ENCODE measurements at regions not wholly inside any gene's neighbourhood (a gene's known extent, or its start where the extent isn't known, plus 50 kb on each side); places are given as distances from the start of the nearest gene placed in this dataset.
"Not testable (repeated sequence)": the region's sequence is repeated elsewhere in the genome, so short reads cannot be mapped to it uniquely, and the experiment has no call there.

DNA sequence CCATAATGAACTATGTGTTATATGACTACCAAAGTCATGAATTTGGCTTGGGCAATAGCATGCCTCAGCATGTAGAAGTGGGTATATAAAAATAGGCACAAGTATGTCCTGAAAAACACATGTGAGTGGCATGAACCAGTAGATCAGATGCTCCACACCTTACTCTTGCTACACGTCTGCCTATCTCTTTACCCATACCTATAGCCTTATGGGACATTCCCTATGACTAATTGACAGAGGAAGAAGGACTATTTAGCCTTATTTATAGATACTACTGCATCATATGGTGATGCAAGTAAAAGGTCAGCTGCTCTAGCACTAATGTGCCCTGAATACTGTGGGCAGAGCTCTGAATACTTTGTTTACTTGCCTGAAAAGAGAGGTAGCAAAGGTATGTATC lies 81.0 kb upstream of the ZPLD1 start:
- no peak for DNase-seq
- H3K4me2 ChIP-seq (ENCODE audit: low read depth, low read length): no peak overlapping the region
- no peak overlapping the region for H3K27ac ChIP-seq (ENCODE audit: low read length)
- H3K9me2 ChIP-seq (replicated peaks; ENCODE audit: insufficient read depth, low read length): no peaks in the 10 kb centered on the region
- no peak overlapping the region for H2AFZ ChIP-seq (ENCODE audit: low read length)
- no peaks in the 10 kb centered on the region for H3F3A ChIP-seq (ENCODE audit: insufficient read depth, low read length)
- H3K4me3 ChIP-seq (ENCODE audit: low read length): no peak overlapping the region
- H3K9me3 ChIP-seq (replicated peaks; ENCODE audit: insufficient read depth, low read length): no peaks in the 10 kb centered on the region
- no peaks in the 10 kb centered on the region for H3K36me3 ChIP-seq (replicated peaks; ENCODE audit: insufficient read depth, low read length)
- no peaks in the 10 kb centered on the region for H4K20me1 ChIP-seq (ENCODE audit: insufficient read depth, low read length)
- no peak overlapping the region for H3K9ac ChIP-seq (ENCODE audit: low read length)
- no peaks in the 10 kb centered on the region for H3K4me1 ChIP-seq (ENCODE audit: low read length)
- no peaks in the 10 kb centered on the region for H3K27me3 ChIP-seq (replicated peaks; ENCODE audit: insufficient read depth, low read length)
- TF ChIP-seq CTCF (IDR thresholded peaks at IDR 0.05; ENCODE audit: low read length) (no peak), EZH2phosphoT487 (IDR thresholded peaks at IDR 0.05; ENCODE audit: low read length) (no peak), EZH2 (optimal IDR thresholded peaks at IDR 0.05; ENCODE audit: low read depth, low read length) (no peak)
- H3K79me2 ChIP-seq (ENCODE audit: low read length): no peaks in the 10 kb centered on the region

GRCh38 chr3:102354818-102355515 lies 79.8 kb upstream of the ZPLD1 start:
- no peaks in the 10 kb centered on the region for H3K9me3 ChIP-seq (replicated peaks; ENCODE audit: insufficient read depth, low read length)
- TF ChIP-seq EZH2 (optimal IDR thresholded peaks at IDR 0.05; ENCODE audit: low read depth, low read length) (no peak), CTCF (IDR thresholded peaks at IDR 0.05; ENCODE audit: low read length) (no peak), EZH2phosphoT487 (IDR thresholded peaks at IDR 0.05; ENCODE audit: low read length) (no peak)
- no peak overlapping the region for H3K27ac ChIP-seq (ENCODE audit: low read length)
- no peaks in the 10 kb centered on the region for H3K9me2 ChIP-seq (replicated peaks; ENCODE audit: insufficient read depth, low read length)
- no peaks in the 10 kb centered on the region for H3K36me3 ChIP-seq (replicated peaks; ENCODE audit: insufficient read depth, low read length)
- no peak overlapping the region for H3K4me2 ChIP-seq (ENCODE audit: low read depth, low read length)
- no peak overlapping the region for H2AFZ ChIP-seq (ENCODE audit: low read length)
- H3K27me3 ChIP-seq (replicated peaks; ENCODE audit: insufficient read depth, low read length): no peaks in the 10 kb centered on the region
- no peak overlapping the region for H3K4me3 ChIP-seq (ENCODE audit: low read length)
- no peak for DNase-seq
- H3K79me2 ChIP-seq (ENCODE audit: low read length): no peaks in the 10 kb centered on the region
- H4K20me1 ChIP-seq (ENCODE audit: insufficient read depth, low read length): no peaks in the 10 kb centered on the region
- H3K9ac ChIP-seq (ENCODE audit: low read length): no peak overlapping the region
- H3F3A ChIP-seq (ENCODE audit: insufficient read depth, low read length): no peaks in the 10 kb centered on the region
- H3K4me1 ChIP-seq (ENCODE audit: low read length): no peaks in the 10 kb centered on the region

DNA sequence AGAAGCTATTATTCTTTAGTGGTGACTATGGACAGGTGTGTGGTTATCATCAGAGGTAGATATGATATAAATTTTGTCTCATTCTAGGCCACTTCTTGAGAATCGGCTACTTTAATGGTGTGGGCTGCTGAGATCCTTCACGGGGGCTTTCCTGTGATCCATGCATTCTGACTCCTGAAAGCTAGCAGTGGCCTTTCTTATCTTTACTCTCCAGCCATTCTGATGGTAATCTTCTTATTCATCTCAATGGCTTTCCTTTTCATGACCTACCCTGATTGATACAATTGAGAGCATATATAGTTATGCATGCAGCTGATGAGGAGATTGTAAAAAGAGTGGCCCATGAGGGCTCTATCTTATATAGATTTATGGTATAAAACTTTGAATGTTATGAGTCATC lies 78.3 kb upstream of the ZPLD1 start:
- no peak overlapping the region for H3K4me3 ChIP-seq (ENCODE audit: low read length)
- no peaks in the 10 kb centered on the region for H3F3A ChIP-seq (ENCODE audit: insufficient read depth, low read length)
- no peak overlapping the region for H3K4me2 ChIP-seq (ENCODE audit: low read depth, low read length)
- H3K4me1 ChIP-seq (ENCODE audit: low read length): no peaks in the 10 kb centered on the region
- H3K27ac ChIP-seq (ENCODE audit: low read length): no peak overlapping the region
- H3K79me2 ChIP-seq (ENCODE audit: low read length): no peaks in the 10 kb centered on the region
- H2AFZ ChIP-seq (ENCODE audit: low read length): no peak overlapping the region
- no peaks in the 10 kb centered on the region for H3K27me3 ChIP-seq (replicated peaks; ENCODE audit: insufficient read depth, low read length)
- H4K20me1 ChIP-seq (ENCODE audit: insufficient read depth, low read length): no peaks in the 10 kb centered on the region
- no peak for TF ChIP-seq EZH2phosphoT487 (IDR thresholded peaks at IDR 0.05; ENCODE audit: low read length)
- no peaks in the 10 kb centered on the region for H3K36me3 ChIP-seq (replicated peaks; ENCODE audit: insufficient read depth, low read length)
- H3K9me3 ChIP-seq (replicated peaks; ENCODE audit: insufficient read depth, low read length): no peaks in the 10 kb centered on the region
- no peak for DNase-seq
- no peaks in the 10 kb centered on the region for H3K9me2 ChIP-seq (replicated peaks; ENCODE audit: insufficient read depth, low read length)
- no peak overlapping the region for H3K9ac ChIP-seq (ENCODE audit: low read length)

GRCh38 chr3:102357313-102357712 lies 77.5 kb upstream of the ZPLD1 start:
- H3K27me3 ChIP-seq (replicated peaks; ENCODE audit: insufficient read depth, low read length); H3K4me2 ChIP-seq (ENCODE audit: low read depth, low read length); H3K9ac ChIP-seq (ENCODE audit: low read length); H3K36me3 ChIP-seq (replicated peaks; ENCODE audit: insufficient read depth, low read length); H3K79me2 ChIP-seq (ENCODE audit: low read length); H3K9me2 ChIP-seq (replicated peaks; ENCODE audit: insufficient read depth, low read length); DNase-seq; H4K20me1 ChIP-seq (ENCODE audit: insufficient read depth, low read length); H2AFZ ChIP-seq (ENCODE audit: low read length); H3K27ac ChIP-seq (ENCODE audit: low read length); H3K4me3 ChIP-seq (ENCODE audit: low read length); H3K9me3 ChIP-seq (replicated peaks; ENCODE audit: insufficient read depth, low read length); H3F3A ChIP-seq (ENCODE audit: insufficient read depth, low read length); H3K4me1 ChIP-seq (ENCODE audit: low read length): not testable (repeated sequence)

Measured in MM.1S (cell line).